Uterus (tissue), 2 donors: ENCODE measurements at regions not wholly inside any gene's neighbourhood (a gene's known extent, or its start where the extent isn't known, plus 50 kb on each side); places are given as distances from the start of the nearest gene placed in this dataset.

Experiments used
- CTCF ChIP-seq, 4 experiments: fragments of 200-600 bp in 2 of 4; fragments of 450-650 bp in 2 of 4; sonication (generic) in 2 of 4; IDR thresholded peaks; one replicate each; pipeline ENCODE4 v1.5.1; 2016 to 2019; ENCODE audit warnings: antibody characterized with exemption in 4 of 4, mild to moderate bottlenecking in 2 of 4, moderate library complexity in 1 of 4
- POLR2A ChIP-seq, 2 donors: fragments of 450-650 bp; IDR thresholded peaks; one replicate each; pipeline ENCODE4 v1.6.1; 2016; ENCODE audit warnings: antibody characterized with exemption in 2 of 2, mild to moderate bottlenecking in 1 of 2, moderate library complexity in 1 of 2

GRCh38 chr20:39756828-39757227 is 794.7 kb downstream of the DHX35 start:
- TF ChIP-seq POLR2A (IDR thresholded peaks at IDR 0.05) (no peak), CTCF (IDR thresholded peaks at IDR 0.05) (no peak)
